Peyer's patch (tissue), 4 donors: ENCODE measurements at regions not wholly inside any gene's neighbourhood (a gene's known extent, or its start where the extent isn't known, plus 50 kb on each side); places are given as distances from the start of the nearest gene placed in this dataset.

Experiments used
- DNase-seq, 3 donors: peaks; one replicate each; pipeline ENCODE4 v3.0.0-alpha.2; 2017 to 2019
- H3K27ac ChIP-seq, 4 donors: fragments of 200-600 bp; sonication (generic); one replicate each; pipeline ENCODE4 v1.5.1; 2016 to 2019
- H3K27me3 ChIP-seq, 2 donors: fragments of 200-600 bp; sonication (generic); one replicate each; pipeline ENCODE4 v1.5.1; 2019
- H3K36me3 ChIP-seq, 3 donors: fragments of 200-600 bp; sonication (generic); one replicate each; pipeline ENCODE4 v1.5.1; 2016 to 2019
- H3K4me1 ChIP-seq, 4 donors: fragments of 200-600 bp; sonication (generic); one replicate each; pipeline ENCODE4 v1.5.1; 2016 to 2019
- H3K4me3 ChIP-seq, 4 donors: fragments of 200-600 bp; sonication (generic); 1 replicate in 3 of 4; 2 replicates in 1 of 4; pipeline ENCODE4 v1.5.1; 2016 to 2019; ENCODE audit warnings: mild to moderate bottlenecking in 1 of 4
- H3K9me3 ChIP-seq, 4 donors: fragments of 200-600 bp; sonication (generic); one replicate each; pipeline ENCODE4 v1.5.1; 2016 to 2019; ENCODE audit warnings: mild to moderate bottlenecking in 1 of 4
- POLR2A ChIP-seq, 2 donors: fragments of 450-650 bp; IDR thresholded peaks; one replicate each; pipeline ENCODE4 v1.5.1; 2017; ENCODE audit warnings: antibody characterized with exemption in 2 of 2, mild to moderate bottlenecking in 2 of 2, moderate library complexity in 2 of 2
- TF ChIP-seq, protein P1 (sequence below), 6 experiments: fragments of 450-650 bp in 4 of 6; fragments of 200-600 bp in 2 of 6; sonication (generic) in 1 of 6; IDR thresholded peaks; one replicate each; pipeline ENCODE4 v1.5.1; 2017 to 2019; ENCODE audit warnings: antibody characterized with exemption in 6 of 6, mild to moderate bottlenecking in 3 of 6, moderate library complexity in 1 of 6

DNA sequence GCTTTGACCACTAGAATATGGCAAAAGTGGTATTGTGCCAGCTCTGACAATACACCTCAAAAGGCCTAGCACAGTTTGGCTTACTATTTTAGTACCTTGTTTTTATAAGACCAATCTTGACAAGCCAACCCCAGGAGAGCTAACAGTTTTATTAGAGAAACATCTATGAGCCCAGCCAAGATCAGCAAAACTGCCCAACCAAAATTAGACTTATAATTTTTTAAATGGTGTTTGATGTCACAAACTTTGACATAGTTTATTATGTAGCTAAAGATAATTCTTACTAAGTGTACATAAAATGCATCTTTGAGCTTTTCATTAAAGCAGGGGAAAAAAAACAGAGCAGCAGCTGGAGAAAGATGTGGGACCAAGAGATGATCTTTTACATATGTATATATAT, 537.5 kb downstream of the ZPLD1 start:
- Histone ChIP-seq H3K36me3 (no peaks in the 10 kb centered on the region), H3K27me3 (no peaks in the 10 kb centered on the region), H3K9me3 (no peaks in the 10 kb centered on the region), H3K4me1 (no peaks in the 10 kb centered on the region), H3K4me3 (no peak overlapping the region), H3K27ac (no peak overlapping the region)
- TF ChIP-seq POLR2A (IDR thresholded peaks at IDR 0.05): no peak
- DNase-seq: no peak

DNA sequence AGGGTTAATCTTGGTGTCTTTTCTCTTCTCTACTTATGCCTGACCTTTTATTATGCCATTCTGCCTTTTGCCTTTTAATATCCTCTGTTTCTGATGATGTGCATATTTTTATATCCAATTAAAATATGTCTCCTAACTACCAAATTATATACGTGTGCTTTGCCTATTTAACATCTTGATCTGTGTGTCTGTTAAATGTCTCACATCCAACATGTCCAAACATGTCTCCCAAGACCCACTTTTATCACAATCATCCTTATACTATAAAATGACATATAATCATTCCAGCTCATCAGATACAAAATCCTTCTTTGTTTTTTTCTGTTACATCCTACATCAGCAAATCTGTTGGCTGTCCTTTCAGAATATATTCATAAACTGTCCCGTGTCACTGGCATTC, 539.5 kb downstream of the ZPLD1 start:
- Histone ChIP-seq H3K9me3 (no peaks in the 10 kb centered on the region), H3K27me3 (no peaks in the 10 kb centered on the region), H3K4me3 (no peak overlapping the region), H3K36me3 (no peaks in the 10 kb centered on the region), H3K4me1 (no peaks in the 10 kb centered on the region), H3K27ac (no peak overlapping the region)
- TF ChIP-seq, protein P1, sequence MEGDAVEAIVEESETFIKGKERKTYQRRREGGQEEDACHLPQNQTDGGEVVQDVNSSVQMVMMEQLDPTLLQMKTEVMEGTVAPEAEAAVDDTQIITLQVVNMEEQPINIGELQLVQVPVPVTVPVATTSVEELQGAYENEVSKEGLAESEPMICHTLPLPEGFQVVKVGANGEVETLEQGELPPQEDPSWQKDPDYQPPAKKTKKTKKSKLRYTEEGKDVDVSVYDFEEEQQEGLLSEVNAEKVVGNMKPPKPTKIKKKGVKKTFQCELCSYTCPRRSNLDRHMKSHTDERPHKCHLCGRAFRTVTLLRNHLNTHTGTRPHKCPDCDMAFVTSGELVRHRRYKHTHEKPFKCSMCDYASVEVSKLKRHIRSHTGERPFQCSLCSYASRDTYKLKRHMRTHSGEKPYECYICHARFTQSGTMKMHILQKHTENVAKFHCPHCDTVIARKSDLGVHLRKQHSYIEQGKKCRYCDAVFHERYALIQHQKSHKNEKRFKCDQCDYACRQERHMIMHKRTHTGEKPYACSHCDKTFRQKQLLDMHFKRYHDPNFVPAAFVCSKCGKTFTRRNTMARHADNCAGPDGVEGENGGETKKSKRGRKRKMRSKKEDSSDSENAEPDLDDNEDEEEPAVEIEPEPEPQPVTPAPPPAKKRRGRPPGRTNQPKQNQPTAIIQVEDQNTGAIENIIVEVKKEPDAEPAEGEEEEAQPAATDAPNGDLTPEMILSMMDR (IDR thresholded peaks at IDR 0.05): no peak
- TF ChIP-seq POLR2A (IDR thresholded peaks at IDR 0.05): no peak
- no peak for DNase-seq

DNA sequence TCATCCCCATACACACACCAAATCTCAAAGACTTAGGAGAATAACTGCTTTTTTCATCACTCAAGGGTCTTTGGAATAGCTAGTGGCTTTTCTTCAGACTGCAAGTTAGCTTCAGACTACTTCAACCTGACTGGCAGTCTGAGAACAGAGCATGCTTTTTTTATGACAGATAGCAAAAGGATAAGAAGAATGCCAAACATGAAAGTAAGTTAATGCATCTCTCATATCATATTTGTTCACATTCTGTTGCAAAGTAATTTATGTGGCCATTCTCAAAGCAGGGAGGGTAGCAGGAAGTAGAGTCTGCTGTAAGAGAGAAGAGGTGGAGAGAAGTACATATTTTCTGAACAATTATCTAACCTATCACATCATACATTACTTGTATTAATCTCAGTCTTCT, 544.4 kb downstream of the ZPLD1 start:
- no peaks in the 10 kb centered on the region for H3K9me3 ChIP-seq
- no peaks in the 10 kb centered on the region for H3K27me3 ChIP-seq
- no peak overlapping the region for H3K27ac ChIP-seq
- no peak overlapping the region for H3K4me3 ChIP-seq
- no peak for DNase-seq
- no peaks in the 10 kb centered on the region for H3K4me1 ChIP-seq
- no peaks in the 10 kb centered on the region for H3K36me3 ChIP-seq
- TF ChIP-seq POLR2A (IDR thresholded peaks at IDR 0.05): no peak
- TF ChIP-seq, protein P1 (IDR thresholded peaks at IDR 0.05): no peak

DNA sequence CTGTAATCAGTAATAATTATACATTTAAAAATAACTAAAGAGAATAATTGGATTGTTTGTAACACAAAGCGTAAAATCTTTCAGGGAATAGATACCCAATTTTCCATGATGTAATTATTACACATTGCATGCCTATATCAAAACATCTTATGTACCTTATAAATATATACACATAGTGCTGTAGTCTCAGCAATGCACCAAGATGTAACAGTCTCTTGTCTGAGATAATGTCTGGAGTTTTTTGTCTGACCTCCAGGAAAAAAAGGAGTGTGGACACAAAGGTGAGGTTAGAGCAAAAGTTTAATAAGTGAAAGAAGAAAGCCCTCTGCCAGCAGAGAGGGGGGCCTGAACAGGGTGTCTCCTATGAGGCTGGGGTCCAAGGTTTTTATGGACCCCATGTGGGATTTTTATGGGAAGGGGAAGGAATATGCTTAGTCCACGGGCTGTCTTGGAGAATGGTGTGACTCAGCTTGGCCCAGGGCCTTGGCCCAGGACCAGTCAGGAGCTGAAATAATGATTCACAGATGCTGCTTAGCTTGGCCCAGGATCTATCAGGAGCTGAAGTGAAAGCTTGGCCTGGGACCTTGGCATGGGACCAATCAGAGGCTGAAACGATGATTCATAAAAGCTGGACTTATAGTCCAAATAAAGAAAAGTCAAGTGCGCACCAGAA, 545.0 kb downstream of the ZPLD1 start:
- no peak overlapping the region for H3K27ac ChIP-seq

DNA sequence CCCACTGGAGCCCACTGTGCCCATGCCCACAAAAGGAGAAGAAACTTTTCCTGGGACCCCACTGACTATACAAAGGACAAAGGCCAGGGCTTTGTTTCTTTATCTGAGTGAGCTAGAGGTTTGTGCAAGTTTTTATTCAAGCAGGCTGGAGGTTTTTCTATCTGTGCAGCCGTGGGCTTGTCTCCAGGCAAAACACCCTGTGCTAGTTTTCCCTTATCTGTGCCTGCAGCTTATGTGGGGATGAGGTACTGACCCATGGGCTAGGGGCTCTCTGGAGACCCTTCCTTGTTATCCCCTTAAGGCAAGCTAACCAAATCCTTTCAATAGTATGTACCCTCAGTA, 545.5 kb downstream of the ZPLD1 start:
- Histone ChIP-seq H3K4me3 (no peak overlapping the region), H3K9me3 (no peaks in the 10 kb centered on the region), H3K27ac (no peak overlapping the region), H3K27me3 (no peaks in the 10 kb centered on the region), H3K36me3 (no peaks in the 10 kb centered on the region), H3K4me1 (no peaks in the 10 kb centered on the region)
- TF ChIP-seq, protein P1 (IDR thresholded peaks at IDR 0.05): no peak
- TF ChIP-seq POLR2A (IDR thresholded peaks at IDR 0.05): no peak
- DNase-seq: no peak

More for the DNA sequence above, 545.0 kb downstream of the ZPLD1 start:
- no peak for TF ChIP-seq POLR2A (IDR thresholded peaks at IDR 0.05)
- TF ChIP-seq, protein P1 (IDR thresholded peaks at IDR 0.05): no peak
- no peaks in the 10 kb centered on the region for H3K4me1 ChIP-seq
- DNase-seq: peak in 2 of 3 donors; percentile 16 to 48
- H3K36me3 ChIP-seq: no peaks in the 10 kb centered on the region
- no peaks in the 10 kb centered on the region for H3K27me3 ChIP-seq
- no peaks in the 10 kb centered on the region for H3K9me3 ChIP-seq
- no peak overlapping the region for H3K4me3 ChIP-seq

DNA sequence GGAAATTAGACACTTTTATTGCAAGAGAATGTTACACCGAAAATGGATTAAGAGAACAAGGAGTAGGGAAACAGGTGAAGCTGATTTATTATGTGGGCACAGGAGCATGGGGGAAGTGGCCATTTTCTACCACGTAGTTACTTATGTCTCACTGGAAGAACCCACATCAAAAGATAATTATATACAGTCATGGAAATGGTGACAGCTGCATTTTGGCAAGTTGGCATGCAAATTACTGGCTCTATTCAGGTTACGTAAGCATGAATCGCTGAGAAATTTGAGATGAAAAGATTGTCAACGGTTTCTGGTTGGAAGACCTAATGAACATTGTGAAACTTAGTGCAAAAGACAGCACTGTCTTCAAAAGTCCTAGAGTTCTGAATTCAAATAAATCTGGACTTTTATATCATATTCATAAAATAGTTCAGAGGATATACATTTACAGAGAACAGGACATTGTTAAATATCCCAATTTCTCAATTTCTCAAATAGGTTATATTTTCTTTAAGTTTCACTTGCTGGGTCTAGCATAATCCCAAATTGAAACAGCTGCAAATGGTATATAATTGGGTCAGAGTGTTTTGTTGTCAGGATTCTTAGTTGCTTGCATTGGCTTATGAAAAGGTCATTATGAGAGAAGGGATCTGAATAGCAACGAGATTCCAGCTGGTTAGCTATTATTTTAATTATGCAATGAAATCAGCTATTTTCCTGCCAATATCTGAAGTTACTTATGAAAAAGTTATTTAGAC, 567.8 kb downstream of the ZPLD1 start:
- Histone ChIP-seq H3K27ac (no peak overlapping the region), H3K27me3 (no peaks in the 10 kb centered on the region), H3K36me3 (no peaks in the 10 kb centered on the region), H3K4me1 (no peaks in the 10 kb centered on the region), H3K9me3 (no peaks in the 10 kb centered on the region), H3K4me3 (no peak overlapping the region)
- no peak for DNase-seq
- no peak for TF ChIP-seq POLR2A (IDR thresholded peaks at IDR 0.05)
- TF ChIP-seq, protein P1 (IDR thresholded peaks at IDR 0.05): no peak
